ENCODE measurements at regions not wholly inside any gene's neighbourhood (a gene's known extent, or its start where the extent isn't known, plus 50 kb on each side); places are given as distances from the start of the nearest gene placed in this dataset.

GRCh38 chr3:157573281-157573680 lies 70.1 kb upstream of the VEPH1 start:
- TF ChIP-seq ZC3H10 (CRISPR knock-in tag; IDR thresholded peaks at IDR 0.05), result no peak
- TF ChIP-seq CREB5 (CRISPR knock-in tag; IDR thresholded peaks at IDR 0.05; ENCODE audit: low read depth), result no peak
- TF ChIP-seq PATZ1 (CRISPR knock-in tag; IDR thresholded peaks at IDR 0.05; ENCODE audit: borderline replicate concordance), result no peak
- TF ChIP-seq PPARA (CRISPR knock-in tag; IDR thresholded peaks at IDR 0.05; ENCODE audit: borderline replicate concordance), result no peak
- no peak for TF ChIP-seq ZNF70 (CRISPR knock-in tag; IDR thresholded peaks at IDR 0.05)
- no peak for TF ChIP-seq POU6F1 (CRISPR knock-in tag; IDR thresholded peaks at IDR 0.05; ENCODE audit: borderline replicate concordance, low read depth)
